HCT116 (cell line): ENCODE measurements at regions not wholly inside any gene's neighbourhood (a gene's known extent, or its start where the extent isn't known, plus 50 kb on each side); places are given as distances from the start of the nearest gene placed in this dataset.
A peak's percentile ranks its signal among the peaks of the same experiment; 100 is the strongest.

ENCODE experiments used
- ATAC-seq: fragments of 200-7000 bp; cut with Tn5 transposase; 2 replicates; pipeline ENCODE4 v1.9.1; 2020; ENCODE audit warnings: mild to moderate bottlenecking, moderate library complexity
- BruUV-seq: library from RNA; stranded (reverse); fragments of 400-500 nt; replicated peaks from 2 replicates; lab custom pipeline; 2021; lab: Mats Ljungman, UMichigan
- CTCF ChIA-PET: fragments of 300-600 bp; sonication (Branson Sonifier 250); formaldehyde crosslinking; loops from one replicate; lab custom pipeline; 2021; ENCODE audit warnings: antibody characterized with exemption; lab: Charles Lee
- POLR2A ChIA-PET: fragments of 300-600, 350-600 bp; sonication (Branson Sonifier 250); formaldehyde crosslinking; loops from one replicate; lab custom pipeline; 2021; ENCODE audit warnings: antibody characterized with exemption; lab: Charles Lee
- RAD21 ChIA-PET, 2 experiments: fragments of 300-600 bp; sonication (Branson Sonifier 250); formaldehyde crosslinking; loops; one replicate each; lab custom pipeline; 2023; ENCODE audit warnings: low total read pairs in 2 of 2; ENCODE audit not compliant: uncharacterized antibody in 2 of 2, unreplicated experiment in 2 of 2, low non-redundant PET in 1 of 2; lab: Charles Lee
- DNase-seq: peaks from one replicate; pipeline ENCODE4 v3.0.0-alpha.2; 2010; ENCODE audit warnings: low read depth, low spot score
- H2AFZ ChIP-seq: fragments of 200-600 bp; shearing (Covaris generic), sonication (generic); 2 replicates; pipeline ENCODE4 v1.6.1; 2017; ENCODE audit warnings: low read depth, mixed run types, mixed read lengths, antibody characterized with exemption, low read length; ENCODE audit not compliant: poor library complexity, severe bottlenecking
- H3K27ac ChIP-seq: 2 replicates; pipeline ENCODE4 v1.5.1; 2012; ENCODE audit warnings: low read depth, low read length
- H3K27me3 ChIP-seq: fragments of 200-600 bp; sonication (generic); 2 replicates; pipeline ENCODE4 v1.6.1; 2016; ENCODE audit warnings: mixed run types, low read length, mixed read lengths; ENCODE audit not compliant: insufficient read depth
- H3K36me3 ChIP-seq, 2 experiments: fragments of 200-500 bp in 1 of 2; fragments of 200-600 bp in 1 of 2; sonication (Bioruptor generic) in 1 of 2; sonication (generic) in 1 of 2; 2 replicates each; pipeline versions ENCODE4 v1.5.1 to v1.6.1; 2014 to 2016; ENCODE audit warnings: low read length in 2 of 2, inconsistent platforms in 1 of 2, mixed read lengths in 1 of 2, mixed run types in 1 of 2; ENCODE audit not compliant: insufficient read depth in 2 of 2, control insufficient read depth in 1 of 2
- H3K4me1 ChIP-seq, 2 experiments: fragments of 200-600 bp in 1 of 2; sonication (generic) in 1 of 2; 2 replicates each; pipeline versions ENCODE4 v1.5.1 to v1.6.1; 2012 to 2017; ENCODE audit warnings: low read length in 2 of 2, inconsistent platforms in 1 of 2, mild to moderate bottlenecking in 1 of 2, mixed read lengths in 1 of 2, mixed run types in 1 of 2, moderate library complexity in 1 of 2; ENCODE audit not compliant: insufficient read depth in 2 of 2, control insufficient read depth in 1 of 2
- H3K4me2 ChIP-seq: fragments of 200-600 bp; sonication (generic); 2 replicates; pipeline ENCODE4 v1.6.1; 2017; ENCODE audit warnings: mixed run types, low read length, mixed read lengths
- H3K4me3 ChIP-seq, 2 experiments: fragments of 200-600 bp in 1 of 2; sonication (generic) in 1 of 2; replicated peaks in 1 of 2; 2 replicates each; pipeline ENCODE4 v1.5.1; 2011 to 2016; ENCODE audit warnings: low read length in 2 of 2, control low read depth in 1 of 2, low read depth in 1 of 2, mild to moderate bottlenecking in 1 of 2, mixed read lengths in 1 of 2, mixed run types in 1 of 2
- H3K79me2 ChIP-seq: fragments of 200-600 bp; sonication (generic); 2 replicates; pipeline ENCODE4 v1.6.1; 2017; ENCODE audit warnings: mild to moderate bottlenecking, mixed run types, low read length, moderate library complexity, mixed read lengths; ENCODE audit not compliant: insufficient read depth
- H3K9ac ChIP-seq: fragments of 200-600 bp; sonication (generic); 2 replicates; pipeline ENCODE4 v1.6.1; 2016; ENCODE audit warnings: low read length, mixed read lengths
- H3K9me2 ChIP-seq: fragments of 200-600 bp; sonication (generic), shearing (Covaris generic); 2 replicates; pipeline ENCODE4 v1.6.1; 2017; ENCODE audit warnings: mixed run types, mild to moderate bottlenecking, moderate library complexity; ENCODE audit not compliant: insufficient read depth
- H3K9me3 ChIP-seq, 2 experiments: fragments of 200-500 bp in 1 of 2; fragments of 200-600 bp in 1 of 2; sonication (Bioruptor generic) in 1 of 2; sonication (generic) in 1 of 2; 2 replicates each; pipeline ENCODE4 v1.6.1; 2014 to 2017; ENCODE audit warnings: low read length in 2 of 2, mixed read lengths in 2 of 2, inconsistent platforms in 1 of 2, low read depth in 1 of 2, mild to moderate bottlenecking in 1 of 2, mixed run types in 1 of 2, moderate library complexity in 1 of 2; ENCODE audit not compliant: control insufficient read depth in 1 of 2, insufficient read depth in 1 of 2
- H4K20me1 ChIP-seq: fragments of 200-600 bp; sonication (generic), shearing (Covaris generic); 2 replicates; pipeline ENCODE4 v1.6.1; 2017; ENCODE audit warnings: mixed run types, mild to moderate bottlenecking, moderate library complexity; ENCODE audit not compliant: insufficient read depth
- CBX3 ChIP-seq: IDR thresholded peaks from 2 replicates; pipeline ENCODE4 v1.6.1; 2012; ENCODE audit warnings: low read depth
- CEBPB ChIP-seq: IDR thresholded peaks from 2 replicates; pipeline ENCODE4 v1.6.1; 2012; ENCODE audit warnings: low read depth
- EGR1 ChIP-seq: IDR thresholded peaks from 2 replicates; pipeline ENCODE4 v1.6.1; 2012; ENCODE audit warnings: low read depth
- ELF1 ChIP-seq: IDR thresholded peaks from 2 replicates; pipeline ENCODE4 v1.6.1; 2012; ENCODE audit warnings: low read depth, borderline replicate concordance
- EZH2 ChIP-seq: fragments of 200-600 bp; sonication (generic); IDR thresholded peaks from 2 replicates; pipeline ENCODE4 v1.6.1; 2017; ENCODE audit warnings: antibody characterized with exemption, mixed run types
- FOSL1 ChIP-seq: IDR thresholded peaks from 2 replicates; pipeline ENCODE4 v1.6.1; 2012; ENCODE audit warnings: low read depth
- JUND ChIP-seq: IDR thresholded peaks from 2 replicates; pipeline ENCODE4 v1.6.1; 2012
- MAX ChIP-seq: IDR thresholded peaks from 2 replicates; pipeline ENCODE4 v1.6.1; 2012
- POLR2AphosphoS5 ChIP-seq: IDR thresholded peaks from 2 replicates; pipeline ENCODE4 v1.6.1; 2011; ENCODE audit warnings: mild to moderate bottlenecking, low read depth, low read length, moderate library complexity
- RAD21 ChIP-seq: IDR thresholded peaks from 2 replicates; pipeline ENCODE4 v1.6.1; 2012; ENCODE audit warnings: low read depth, mild to moderate bottlenecking
- SP1 ChIP-seq: IDR thresholded peaks from 2 replicates; pipeline ENCODE4 v1.6.1; 2012; ENCODE audit warnings: low read depth
- YY1 ChIP-seq: IDR thresholded peaks from 2 replicates; pipeline ENCODE4 v1.6.1; 2011; ENCODE audit warnings: low read length, low read depth, moderate library complexity, mild to moderate bottlenecking; ENCODE audit not compliant: insufficient replicate concordance; ENCODE audit errors: extremely low read depth
- ZFX ChIP-seq: fragments of 450-650 bp; IDR thresholded peaks from 2 replicates; pipeline ENCODE4 v1.6.1; 2017
- ZNF274 ChIP-seq: fragments of 200-500 bp; sonication (Bioruptor generic); IDR thresholded peaks from 2 replicates; pipeline ENCODE4 v1.6.1; 2014; ENCODE audit warnings: mild to moderate bottlenecking, low read depth, low read length, inconsistent platforms
- intact Hi-C: fragments of 100-400 bp; cut with micrococcal nuclease; formaldehyde crosslinking; loops from 2 replicates; pipeline ENCODE4 v1.10.0; 2022
- TF ChIP-seq, protein P1 (sequence below): IDR thresholded peaks from 2 replicates; pipeline ENCODE4 v1.6.1; 2011; ENCODE audit warnings: mild to moderate bottlenecking, low read length, moderate library complexity; ENCODE audit not compliant: insufficient replicate concordance; ENCODE audit errors: extremely low read depth

DNA sequence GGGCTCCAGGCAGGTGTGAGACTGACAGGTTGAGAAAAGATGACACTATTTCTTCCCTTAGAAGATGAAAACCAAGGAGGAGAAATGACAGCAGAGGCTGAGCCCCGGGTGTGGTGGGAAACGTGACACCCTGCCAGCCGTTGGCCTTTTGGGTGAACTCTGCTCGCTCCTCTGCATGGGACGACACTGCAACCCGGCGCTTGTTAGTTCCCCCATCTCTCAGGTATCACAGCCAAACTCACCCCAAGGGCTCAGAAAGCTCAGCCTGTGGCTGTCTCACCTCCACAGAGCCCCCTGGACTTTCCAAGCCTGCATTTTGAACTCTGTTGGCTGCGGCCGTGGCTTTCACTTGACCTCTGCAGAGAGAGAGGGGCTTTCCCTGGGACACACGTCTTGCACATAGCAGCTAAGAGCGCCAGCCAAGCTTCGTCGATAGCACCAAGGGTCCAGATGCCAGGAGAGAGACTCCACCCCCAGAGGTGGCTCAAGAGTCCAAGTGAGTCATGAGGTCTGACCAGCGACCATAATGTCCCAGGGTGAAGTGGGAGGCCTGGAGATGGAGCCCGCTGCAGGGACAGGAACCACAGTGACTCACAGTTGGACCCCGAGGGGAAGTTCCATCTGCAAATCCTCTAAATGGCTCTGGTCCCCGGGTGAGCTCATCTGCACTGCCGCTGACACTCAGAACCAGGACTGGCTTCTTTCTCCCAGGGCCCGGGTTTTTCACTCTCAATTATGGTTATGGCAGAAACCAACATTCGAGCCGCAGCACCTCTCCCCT lies 301.9 kb downstream of the SOX9 start:
- CTCF ChIA-PET, result interaction anchor here (0.8 to 2.9 kb wide), 5 partner anchors 8 to 1656 kb away, joined by 3 to 16 read pairs (median 4); no protein-coding TSS in a partner anchor
- Histone ChIP-seq H3K9me2 (no peaks in the 10 kb centered on the region), H3K79me2 (peaks cover 33% of the 10 kb centered on the region; the same call in 1 of the 2 replicates), H3K36me3 (peaks cover 0 to 23% of the 10 kb centered on the region in 2 experiments; a peak in 2 of 4 replicates), H3K4me2 (peak overlapping the region; percentile 85), H3K27ac (peak overlapping the region; percentile 78), H2AFZ (no peak overlapping the region), H3K9me3 (peaks cover 6 to 16% of the 10 kb centered on the region in 2 experiments; a peak in 3 of 4 replicates), H4K20me1 (no peaks in the 10 kb centered on the region), H3K27me3 (no peaks in the 10 kb centered on the region), H3K4me3 (peak overlapping the region; percentile 38 to 47), H3K9ac (peak overlapping the region; percentile 64), H3K4me1 (peaks cover 59 to 90% of the 10 kb centered on the region in 2 experiments)
- BruUV-seq, result TSS peak; percentile 27
- POLR2A ChIA-PET, result interaction anchor here (0.6 to 1.5 kb wide), 12 partner anchors 8 to 337 kb away, joined by 3 to 8 read pairs (median 3); partner anchors contain the start of gene SOX9
- RAD21 ChIA-PET, result interaction anchor here (0.7 to 1.4 kb wide), 3 partner anchors 15 to 302 kb away, joined by 3 to 5 read pairs (median 3); partner anchors contain the start of gene SOX9 (in 1 of the 2)
- intact Hi-C loops, result loop anchor here (2.0 kb wide), 1 partner anchor 30 kb away; no protein-coding TSS in a partner anchor
- DNase-seq, result peak; percentile 95
- ATAC-seq, result peak; percentile 75
- TF ChIP-seq, protein P1, sequence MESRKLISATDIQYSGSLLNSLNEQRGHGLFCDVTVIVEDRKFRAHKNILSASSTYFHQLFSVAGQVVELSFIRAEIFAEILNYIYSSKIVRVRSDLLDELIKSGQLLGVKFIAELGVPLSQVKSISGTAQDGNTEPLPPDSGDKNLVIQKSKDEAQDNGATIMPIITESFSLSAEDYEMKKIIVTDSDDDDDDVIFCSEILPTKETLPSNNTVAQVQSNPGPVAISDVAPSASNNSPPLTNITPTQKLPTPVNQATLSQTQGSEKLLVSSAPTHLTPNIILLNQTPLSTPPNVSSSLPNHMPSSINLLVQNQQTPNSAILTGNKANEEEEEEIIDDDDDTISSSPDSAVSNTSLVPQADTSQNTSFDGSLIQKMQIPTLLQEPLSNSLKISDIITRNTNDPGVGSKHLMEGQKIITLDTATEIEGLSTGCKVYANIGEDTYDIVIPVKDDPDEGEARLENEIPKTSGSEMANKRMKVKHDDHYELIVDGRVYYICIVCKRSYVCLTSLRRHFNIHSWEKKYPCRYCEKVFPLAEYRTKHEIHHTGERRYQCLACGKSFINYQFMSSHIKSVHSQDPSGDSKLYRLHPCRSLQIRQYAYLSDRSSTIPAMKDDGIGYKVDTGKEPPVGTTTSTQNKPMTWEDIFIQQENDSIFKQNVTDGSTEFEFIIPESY, result peak; percentile 51
- TF ChIP-seq RAD21, result peak; percentile 42
- no peak for TF ChIP-seq ELF1
- TF ChIP-seq MAX, result peak; percentile 59
- peak; percentile 88 for TF ChIP-seq FOSL1
- peak; percentile 69; the same call in 1 of the 2 replicates for TF ChIP-seq POLR2AphosphoS5
- TF ChIP-seq ZNF274, result no peak
- TF ChIP-seq CBX3, result peak; percentile 93
- TF ChIP-seq JUND, result peak; percentile 84
- no peak for TF ChIP-seq CEBPB
- no peak for TF ChIP-seq EGR1
- TF ChIP-seq SP1, result peak; percentile 82
- peak; percentile 84 for TF ChIP-seq YY1
- TF ChIP-seq EZH2, result no peak
- TF ChIP-seq ZFX, result no peak
